ENCODE measurements at regions not wholly inside any gene's neighbourhood (a gene's known extent, or its start where the extent isn't known, plus 50 kb on each side); places are given as distances from the start of the nearest gene placed in this dataset.

DNA sequence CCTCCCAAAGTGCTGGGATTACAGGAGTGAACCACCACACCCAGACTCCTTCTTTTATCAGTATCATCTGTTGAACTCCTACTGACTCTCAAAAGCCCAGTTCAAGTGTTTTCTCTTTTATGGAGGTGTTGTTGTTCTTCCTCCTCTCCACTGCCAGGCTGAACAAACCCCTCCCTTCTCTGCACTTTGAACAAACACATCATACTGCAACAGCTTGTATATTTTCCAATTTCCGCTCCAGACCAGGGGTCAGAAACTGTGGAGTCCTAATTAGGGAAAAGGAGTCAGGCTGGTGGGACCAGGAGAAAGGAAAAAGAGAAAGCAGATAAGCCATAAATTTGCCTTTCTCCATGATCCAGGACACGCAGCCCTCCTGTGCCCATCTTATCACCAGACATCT, 148.1 kb upstream of the HMHB1 start:
- DNase-seq (ENCODE audit: low spot score), result no peak

DNA sequence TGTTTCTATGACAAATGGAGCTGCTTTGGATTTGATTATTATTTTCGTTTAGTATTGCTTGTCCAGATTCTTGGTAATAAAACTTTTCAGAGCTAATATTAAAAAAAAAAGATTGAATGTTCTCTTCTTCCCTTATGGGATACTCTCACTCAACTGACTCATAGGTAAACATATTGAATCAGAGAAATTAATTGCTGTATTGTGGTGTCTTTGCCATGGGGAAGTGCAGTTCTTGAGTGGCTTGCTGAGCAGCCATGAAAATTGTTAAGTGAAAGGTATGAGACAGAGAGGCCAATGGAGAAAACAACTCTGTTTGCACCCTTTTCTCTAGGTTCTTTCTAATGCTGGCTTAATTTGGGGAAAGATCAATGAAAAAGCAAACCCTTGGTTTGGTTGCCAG, 149.9 kb upstream of the HMHB1 start:
- no peak for DNase-seq (ENCODE audit: low spot score)

GRCh38 chr5:143660625-143661024, 151.3 kb upstream of the HMHB1 start:
- DNase-seq (ENCODE audit: low spot score), result no peak

- DNase-seq (ENCODE audit: low spot score), result no peak
Observed at GRCh38 chr5:143659599-143660238, 152.2 kb upstream of the HMHB1 start.

DNA sequence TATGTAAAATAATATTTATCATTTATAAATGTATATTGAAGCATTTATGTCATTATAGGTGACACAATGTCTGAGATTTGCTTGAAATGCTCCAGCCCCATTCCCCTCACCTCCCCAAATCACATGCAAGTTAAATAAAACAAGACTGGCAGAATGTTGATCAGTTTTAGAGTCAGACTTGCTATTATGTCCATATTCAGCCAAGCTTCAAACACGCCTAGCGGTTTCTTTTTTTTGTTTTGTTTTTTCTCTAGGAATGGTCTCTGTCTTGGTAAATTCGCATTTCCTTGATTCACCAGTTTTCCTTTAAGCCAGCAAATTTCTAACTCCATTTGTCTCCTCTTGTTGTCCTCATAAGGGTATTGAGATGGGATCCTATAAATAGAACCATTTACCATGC, 153.0 kb upstream of the HMHB1 start:
- no peak for DNase-seq (ENCODE audit: low spot score)

DNA sequence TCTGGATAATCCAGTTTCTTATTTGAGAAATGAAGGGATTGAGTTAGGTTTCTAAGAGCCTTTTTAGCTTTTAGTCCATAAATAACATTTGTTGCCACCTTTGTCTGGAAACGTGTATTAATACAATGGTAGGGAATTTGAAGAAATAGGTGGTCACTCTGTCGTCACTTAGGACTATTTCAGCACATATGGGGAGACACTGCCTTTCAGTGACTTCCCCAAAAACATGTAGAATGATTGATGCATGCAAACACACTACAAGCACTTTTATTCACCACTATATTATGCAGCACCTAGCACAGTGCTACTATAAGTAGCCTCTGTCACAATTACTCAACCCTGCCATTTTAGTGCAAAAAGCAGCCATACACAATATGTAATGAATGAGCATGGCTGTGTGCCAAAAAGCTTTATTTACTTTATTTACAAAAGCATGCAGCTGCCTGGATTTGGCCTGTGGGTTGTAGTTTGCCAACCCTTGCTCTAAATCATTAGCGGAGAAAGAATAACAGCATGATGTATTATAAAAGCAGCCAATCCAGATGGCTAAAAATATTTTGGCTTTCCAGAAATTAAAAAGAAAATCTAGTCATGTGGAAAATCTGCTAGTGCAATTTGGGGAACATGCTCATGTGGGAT, 154.2 kb upstream of the HMHB1 start:
- no peak for DNase-seq (ENCODE audit: low spot score)

DNA sequence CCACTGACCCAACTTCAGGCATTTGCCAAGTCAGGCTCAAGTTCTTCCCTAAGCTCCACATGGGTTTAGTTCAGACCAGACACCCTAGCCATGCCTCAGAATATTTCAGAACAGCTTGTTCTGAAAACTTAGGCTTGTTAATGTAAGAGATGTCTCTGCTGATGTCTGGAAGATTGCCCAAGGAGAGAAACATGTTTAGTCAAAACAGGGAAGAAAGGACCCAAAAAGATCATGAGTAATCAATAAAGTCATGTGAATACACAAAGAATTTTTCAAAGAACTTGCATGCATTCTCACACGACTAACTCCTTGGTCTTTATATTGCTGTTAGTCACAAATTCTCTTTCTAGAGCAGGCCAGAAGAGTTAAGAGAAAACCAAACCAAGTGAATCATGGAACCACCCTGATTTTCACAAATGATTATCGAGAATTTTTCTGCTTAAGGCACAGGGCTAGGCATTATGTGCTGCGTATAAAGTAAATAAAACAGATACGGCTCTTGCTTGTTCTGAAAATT, 158.1 kb upstream of the HMHB1 start:
- DNase-seq (ENCODE audit: low spot score), result no peak

- DNase-seq (ENCODE audit: low spot score), result no peak
Observed at GRCh38 chr5:143653256-143653655, 158.7 kb upstream of the HMHB1 start.

DNA sequence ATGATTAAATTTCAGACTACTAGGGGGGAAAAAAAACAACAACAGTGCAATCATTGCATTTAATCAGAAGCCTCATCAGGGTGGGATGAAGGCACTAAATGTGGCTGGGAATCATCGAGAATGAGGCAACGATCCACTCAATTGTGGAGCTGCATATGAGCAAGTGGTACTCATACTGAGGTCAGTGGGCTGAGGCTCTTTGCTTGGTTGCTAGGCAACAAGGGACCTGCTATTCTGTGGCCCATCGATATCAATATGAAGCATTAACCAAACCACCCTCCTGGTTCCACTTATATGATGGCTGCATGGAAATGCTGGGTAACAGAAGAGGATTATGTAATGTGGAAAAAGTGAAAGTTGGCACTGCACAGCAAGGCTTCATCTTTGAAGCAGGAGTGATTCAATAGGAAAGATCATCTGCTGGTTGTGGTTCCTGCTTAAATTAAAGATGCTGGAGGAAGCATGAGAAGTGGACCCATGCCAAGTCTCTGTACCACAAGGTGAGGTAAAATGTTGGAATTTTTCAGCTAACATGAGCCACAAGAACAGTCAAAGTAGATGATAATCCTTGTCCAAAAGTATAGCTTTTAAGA, 159.8 kb upstream of the HMHB1 start:
- no peak for DNase-seq (ENCODE audit: low spot score)

- DNase-seq (ENCODE audit: low spot score), result no peak
Observed at GRCh38 chr5:143649937-143650621, 161.9 kb upstream of the HMHB1 start.

- DNase-seq (ENCODE audit: low spot score), result peak; percentile 16
Observed at GRCh38 chr5:143648696-143649095, 163.3 kb upstream of the HMHB1 start.

GRCh38 chr5:143646961-143647360, 165.0 kb upstream of the HMHB1 start:
- DNase-seq (ENCODE audit: low spot score), result no peak

GRCh38 chr5:143645356-143645755, 166.6 kb upstream of the HMHB1 start:
- no peak for DNase-seq (ENCODE audit: low spot score)

GRCh38 chr5:143644727-143645126, 167.2 kb upstream of the HMHB1 start:
- no peak for DNase-seq (ENCODE audit: low spot score)

DNA sequence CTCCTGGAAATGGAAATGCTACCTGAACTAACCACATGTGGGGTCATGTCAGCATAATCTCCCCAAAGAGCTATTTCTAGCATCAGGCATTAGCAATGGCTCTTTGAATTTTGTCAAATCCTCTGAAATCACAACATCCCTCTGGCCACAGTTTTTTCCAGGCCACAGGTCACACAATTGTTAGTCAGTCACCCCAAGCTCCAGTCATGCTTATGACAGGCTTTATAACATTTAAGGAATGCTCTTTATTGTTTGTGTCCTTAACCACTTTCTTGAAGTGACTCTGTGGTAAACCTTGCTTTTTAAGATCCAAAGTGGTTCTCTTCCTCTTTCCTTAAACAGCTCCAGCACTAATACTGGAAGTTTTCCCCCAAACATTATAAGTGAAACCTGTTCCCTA, 169.2 kb upstream of the HMHB1 start:
- DNase-seq (ENCODE audit: low spot score), result no peak

GRCh38 chr5:143641549-143642355, 170.2 kb upstream of the HMHB1 start:
- DNase-seq (ENCODE audit: low spot score), result peak; percentile 22

DNA sequence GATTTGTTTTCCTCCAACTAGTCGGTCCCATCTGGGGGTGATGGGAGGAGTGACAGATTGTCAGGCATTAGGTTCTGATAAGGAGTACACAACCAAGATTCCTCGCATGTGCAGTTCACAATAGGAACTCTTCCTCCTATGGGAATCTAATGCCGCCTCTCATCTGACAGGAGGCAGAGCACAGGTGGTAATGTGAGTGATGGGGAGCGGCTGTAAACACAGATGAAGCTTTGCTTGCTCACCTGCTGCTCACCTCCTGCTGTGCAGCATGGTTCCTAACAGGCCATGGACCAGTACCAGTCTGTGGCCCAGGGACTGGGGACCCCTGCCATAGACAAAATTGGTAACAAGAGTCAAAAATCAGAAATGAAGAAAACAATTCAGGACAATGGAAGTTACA, 173.3 kb upstream of the HMHB1 start:
- DNase-seq (ENCODE audit: low spot score), result no peak

DNA sequence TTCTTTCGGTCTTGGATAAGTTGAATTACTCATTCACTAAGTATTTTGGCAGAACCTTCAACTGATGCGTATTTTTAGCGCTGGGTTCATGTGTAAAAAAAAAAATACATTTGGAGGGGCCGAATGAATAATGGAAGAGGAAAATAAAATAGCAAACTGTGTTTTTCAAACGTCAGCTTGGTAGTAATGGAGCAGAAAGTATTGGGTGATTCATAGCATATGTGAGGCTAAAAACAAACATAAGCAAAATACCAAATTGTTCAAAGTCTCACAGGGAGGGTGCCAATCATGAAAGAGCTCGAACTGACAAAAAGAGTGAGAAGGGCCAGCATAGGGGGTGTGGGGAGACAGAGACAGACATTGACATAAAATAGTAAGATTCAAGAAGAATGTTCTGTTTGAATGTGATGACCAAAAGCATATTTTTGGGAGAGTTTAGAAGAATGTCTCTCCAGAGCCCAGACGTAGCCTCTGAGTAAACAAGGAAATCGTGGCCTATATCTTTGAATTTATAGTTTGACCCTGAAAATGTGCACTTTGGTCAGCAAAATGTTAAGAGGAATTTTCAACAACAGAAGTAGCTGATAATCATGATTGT, 174.9 kb upstream of the HMHB1 start:
- DNase-seq (ENCODE audit: low spot score), result no peak

- no peak for DNase-seq (ENCODE audit: low spot score)
Observed at GRCh38 chr5:143635888-143636287, 176.1 kb upstream of the HMHB1 start.

DNA sequence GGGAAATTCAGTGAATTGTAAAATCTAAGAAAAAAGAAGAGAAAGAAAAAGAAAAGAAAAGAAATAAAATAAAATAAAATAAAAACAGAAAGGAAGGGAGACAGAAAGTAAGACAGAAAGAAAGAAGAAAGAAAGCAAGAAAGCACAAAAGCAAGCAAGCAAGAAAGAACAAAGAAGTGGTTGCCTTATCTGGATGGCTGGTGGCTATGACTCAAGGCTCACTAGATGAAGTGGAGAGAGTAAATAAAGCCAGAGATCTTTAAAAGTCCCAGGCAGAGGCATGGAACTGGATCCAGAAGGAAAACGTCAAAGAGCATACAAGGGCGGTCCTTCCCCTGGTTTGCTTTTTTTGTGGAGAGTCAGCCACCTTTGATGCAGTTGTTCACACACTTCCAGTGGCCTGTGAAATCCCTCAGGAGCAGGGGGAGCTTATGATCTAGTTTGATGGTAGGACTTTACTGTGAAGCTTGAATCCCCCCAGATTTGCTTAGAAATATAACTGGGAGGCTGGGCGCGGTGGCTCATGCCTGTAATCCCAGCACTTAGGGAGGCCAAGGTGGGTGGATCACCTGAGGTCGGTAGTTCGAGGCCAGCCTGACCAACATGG, 176.7 kb upstream of the HMHB1 start:
- no peak for DNase-seq (ENCODE audit: low spot score)

DNA sequence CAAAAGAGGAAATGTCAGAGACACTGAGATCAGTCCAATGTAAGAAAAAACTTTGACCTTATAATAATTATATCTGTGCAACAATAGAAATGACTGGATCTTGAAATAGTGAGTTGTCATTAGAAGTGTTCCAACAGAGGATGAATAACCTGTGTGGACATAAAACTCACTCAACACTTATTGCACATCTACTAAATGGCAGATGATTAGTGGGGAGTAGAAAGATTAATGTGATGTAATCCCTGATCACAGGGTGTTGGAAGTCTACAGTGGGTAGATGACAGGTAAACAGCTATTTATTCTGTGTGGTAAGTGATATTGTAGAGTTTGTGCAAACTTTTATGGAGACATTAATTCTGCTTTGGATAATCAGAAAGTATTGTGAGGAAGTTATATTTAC, 177.3 kb upstream of the HMHB1 start:
- DNase-seq (ENCODE audit: low spot score), result no peak
